ENCODE measurements at regions not wholly inside any gene's neighbourhood (a gene's known extent, or its start where the extent isn't known, plus 50 kb on each side); places are given as distances from the start of the nearest gene placed in this dataset.

DNA sequence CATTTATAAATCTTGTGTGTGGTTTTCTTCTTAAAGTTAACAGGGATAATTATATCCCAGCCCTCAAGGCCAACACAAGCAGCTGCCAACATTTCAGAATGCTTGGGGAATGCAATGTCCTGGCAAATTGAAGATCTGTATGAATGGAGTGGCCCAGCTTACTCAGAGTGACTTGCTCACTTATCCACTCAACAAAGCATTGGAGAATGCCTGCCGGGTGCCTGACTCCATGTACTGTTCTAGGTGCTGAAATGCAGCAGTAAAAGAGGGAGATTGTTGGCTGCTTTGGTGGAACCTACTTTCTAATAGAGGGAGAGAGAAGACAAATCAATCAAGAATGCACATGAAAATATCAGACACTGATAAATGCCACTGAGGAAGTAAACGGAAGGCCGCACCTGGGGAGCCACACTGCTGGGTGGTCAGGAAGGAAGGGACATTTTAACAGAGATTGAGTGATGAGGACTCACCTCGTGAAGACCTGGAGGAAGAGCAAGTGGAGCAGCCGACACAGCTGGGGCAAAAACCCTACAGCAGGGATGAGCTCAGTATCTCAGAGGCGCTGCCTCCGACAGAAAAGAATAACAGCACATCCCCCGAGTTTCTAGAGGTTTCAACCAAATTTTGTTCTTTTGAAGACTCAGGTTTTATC is 61.2 kb upstream of the VASH1 start:
- Histone ChIP-seq H3K4me2 (ENCODE audit: low read depth, low read length) (no peak overlapping the region), H3F3A (ENCODE audit: insufficient read depth, low read length) (no peaks in the 10 kb centered on the region), H3K79me2 (ENCODE audit: low read length) (no peaks in the 10 kb centered on the region), H3K36me3 (replicated peaks; ENCODE audit: insufficient read depth, low read length) (no peaks in the 10 kb centered on the region), H3K9me3 (replicated peaks; ENCODE audit: insufficient read depth, low read length) (no peaks in the 10 kb centered on the region), H4K20me1 (ENCODE audit: insufficient read depth, low read length) (no peaks in the 10 kb centered on the region), H3K27me3 (replicated peaks; ENCODE audit: insufficient read depth, low read length) (no peaks in the 10 kb centered on the region), H3K9me2 (replicated peaks; ENCODE audit: insufficient read depth, low read length) (no peaks in the 10 kb centered on the region), H2AFZ (ENCODE audit: low read length) (no peak overlapping the region), H3K4me1 (ENCODE audit: low read length) (no peaks in the 10 kb centered on the region), H3K27ac (ENCODE audit: low read length) (no peak overlapping the region), H3K9ac (ENCODE audit: low read length) (no peak overlapping the region), H3K4me3 (ENCODE audit: low read length) (no peak overlapping the region)
- DNase-seq: no peak
- no peak for TF ChIP-seq EZH2phosphoT487 (IDR thresholded peaks at IDR 0.05; ENCODE audit: low read length)
- TF ChIP-seq EZH2 (optimal IDR thresholded peaks at IDR 0.05; ENCODE audit: low read depth, low read length): no peak
- TF ChIP-seq, protein P1, sequence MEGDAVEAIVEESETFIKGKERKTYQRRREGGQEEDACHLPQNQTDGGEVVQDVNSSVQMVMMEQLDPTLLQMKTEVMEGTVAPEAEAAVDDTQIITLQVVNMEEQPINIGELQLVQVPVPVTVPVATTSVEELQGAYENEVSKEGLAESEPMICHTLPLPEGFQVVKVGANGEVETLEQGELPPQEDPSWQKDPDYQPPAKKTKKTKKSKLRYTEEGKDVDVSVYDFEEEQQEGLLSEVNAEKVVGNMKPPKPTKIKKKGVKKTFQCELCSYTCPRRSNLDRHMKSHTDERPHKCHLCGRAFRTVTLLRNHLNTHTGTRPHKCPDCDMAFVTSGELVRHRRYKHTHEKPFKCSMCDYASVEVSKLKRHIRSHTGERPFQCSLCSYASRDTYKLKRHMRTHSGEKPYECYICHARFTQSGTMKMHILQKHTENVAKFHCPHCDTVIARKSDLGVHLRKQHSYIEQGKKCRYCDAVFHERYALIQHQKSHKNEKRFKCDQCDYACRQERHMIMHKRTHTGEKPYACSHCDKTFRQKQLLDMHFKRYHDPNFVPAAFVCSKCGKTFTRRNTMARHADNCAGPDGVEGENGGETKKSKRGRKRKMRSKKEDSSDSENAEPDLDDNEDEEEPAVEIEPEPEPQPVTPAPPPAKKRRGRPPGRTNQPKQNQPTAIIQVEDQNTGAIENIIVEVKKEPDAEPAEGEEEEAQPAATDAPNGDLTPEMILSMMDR (IDR thresholded peaks at IDR 0.05; ENCODE audit: low read length): no peak

DNA sequence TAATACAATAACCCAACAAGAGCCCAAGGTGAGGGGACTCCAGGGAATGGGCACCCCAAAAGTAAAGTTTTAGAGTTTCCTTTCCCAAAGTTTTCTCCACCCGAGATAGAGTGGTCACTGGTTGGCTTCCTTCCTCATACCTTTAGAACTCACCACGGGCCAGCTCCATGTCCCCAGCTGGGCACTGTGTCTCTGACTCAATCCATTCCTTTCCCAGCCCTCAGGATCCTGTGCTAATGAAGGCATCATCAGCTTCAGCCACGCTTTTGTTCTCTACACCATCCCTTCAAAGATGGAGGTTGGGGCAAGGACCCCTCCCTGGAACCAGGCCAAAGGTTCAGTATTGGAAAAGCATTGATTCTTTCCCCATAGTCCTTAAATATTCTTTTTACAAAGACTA is 59.8 kb upstream of the VASH1 start:
- Histone ChIP-seq H3K79me2 (ENCODE audit: low read length) (no peaks in the 10 kb centered on the region), H4K20me1 (ENCODE audit: insufficient read depth, low read length) (no peaks in the 10 kb centered on the region), H3K27me3 (replicated peaks; ENCODE audit: insufficient read depth, low read length) (no peaks in the 10 kb centered on the region), H3F3A (ENCODE audit: insufficient read depth, low read length) (no peaks in the 10 kb centered on the region), H3K4me2 (ENCODE audit: low read depth, low read length) (no peak overlapping the region), H3K4me1 (ENCODE audit: low read length) (no peaks in the 10 kb centered on the region), H3K9ac (ENCODE audit: low read length) (no peak overlapping the region), H3K9me3 (replicated peaks; ENCODE audit: insufficient read depth, low read length) (no peaks in the 10 kb centered on the region), H2AFZ (ENCODE audit: low read length) (no peak overlapping the region), H3K27ac (ENCODE audit: low read length) (no peak overlapping the region), H3K9me2 (replicated peaks; ENCODE audit: insufficient read depth, low read length) (no peaks in the 10 kb centered on the region), H3K36me3 (replicated peaks; ENCODE audit: insufficient read depth, low read length) (no peaks in the 10 kb centered on the region), H3K4me3 (ENCODE audit: low read length) (no peak overlapping the region)
- no peak for DNase-seq
- TF ChIP-seq, protein P1 (IDR thresholded peaks at IDR 0.05; ENCODE audit: low read length): no peak
- TF ChIP-seq EZH2phosphoT487 (IDR thresholded peaks at IDR 0.05; ENCODE audit: low read length): no peak
- TF ChIP-seq EZH2 (optimal IDR thresholded peaks at IDR 0.05; ENCODE audit: low read depth, low read length): no peak

DNA sequence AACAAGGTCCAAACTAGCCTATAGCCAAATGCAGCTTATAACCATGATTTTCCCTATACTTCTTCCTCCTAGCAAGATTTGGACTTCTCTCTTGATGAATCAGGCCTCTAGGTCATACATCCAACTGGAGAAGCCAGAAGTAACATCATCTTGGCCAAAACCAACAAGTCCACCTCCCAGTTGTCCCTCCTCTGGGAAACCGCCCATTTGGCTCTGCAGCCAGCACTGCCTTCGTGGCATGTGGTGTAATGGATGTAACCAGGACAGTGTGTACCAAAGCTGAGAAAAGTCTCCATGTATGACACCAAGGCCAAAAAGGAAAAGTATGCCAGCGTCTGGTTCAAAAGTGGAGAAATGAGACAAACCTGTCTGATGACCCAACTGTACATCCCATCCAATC is 59.3 kb upstream of the VASH1 start:
- Histone ChIP-seq H3K9me2 (replicated peaks; ENCODE audit: insufficient read depth, low read length) (no peaks in the 10 kb centered on the region), H3K4me3 (ENCODE audit: low read length) (no peak overlapping the region), H3K9ac (ENCODE audit: low read length) (no peak overlapping the region), H3K27me3 (replicated peaks; ENCODE audit: insufficient read depth, low read length) (no peaks in the 10 kb centered on the region), H3F3A (ENCODE audit: insufficient read depth, low read length) (no peaks in the 10 kb centered on the region), H2AFZ (ENCODE audit: low read length) (no peak overlapping the region), H3K4me1 (ENCODE audit: low read length) (no peaks in the 10 kb centered on the region), H4K20me1 (ENCODE audit: insufficient read depth, low read length) (no peaks in the 10 kb centered on the region), H3K27ac (ENCODE audit: low read length) (no peak overlapping the region), H3K9me3 (replicated peaks; ENCODE audit: insufficient read depth, low read length) (no peaks in the 10 kb centered on the region), H3K4me2 (ENCODE audit: low read depth, low read length) (no peak overlapping the region), H3K79me2 (ENCODE audit: low read length) (no peaks in the 10 kb centered on the region), H3K36me3 (replicated peaks; ENCODE audit: insufficient read depth, low read length) (no peaks in the 10 kb centered on the region)
- DNase-seq: no peak
- TF ChIP-seq EZH2 (optimal IDR thresholded peaks at IDR 0.05; ENCODE audit: low read depth, low read length) (no peak), EZH2phosphoT487 (IDR thresholded peaks at IDR 0.05; ENCODE audit: low read length) (no peak)
- TF ChIP-seq, protein P1 (IDR thresholded peaks at IDR 0.05; ENCODE audit: low read length): no peak

Data from MM.1S (cell line).